ENCODE measurements at regions not wholly inside any gene's neighbourhood (a gene's known extent, or its start where the extent isn't known, plus 50 kb on each side); places are given as distances from the start of the nearest gene placed in this dataset.

GRCh38 chr3:42012935-42013690 is 51.2 kb upstream of the ULK4 start:
- DNase-seq, result peak; percentile 16 to 58 (median 46)

DNA sequence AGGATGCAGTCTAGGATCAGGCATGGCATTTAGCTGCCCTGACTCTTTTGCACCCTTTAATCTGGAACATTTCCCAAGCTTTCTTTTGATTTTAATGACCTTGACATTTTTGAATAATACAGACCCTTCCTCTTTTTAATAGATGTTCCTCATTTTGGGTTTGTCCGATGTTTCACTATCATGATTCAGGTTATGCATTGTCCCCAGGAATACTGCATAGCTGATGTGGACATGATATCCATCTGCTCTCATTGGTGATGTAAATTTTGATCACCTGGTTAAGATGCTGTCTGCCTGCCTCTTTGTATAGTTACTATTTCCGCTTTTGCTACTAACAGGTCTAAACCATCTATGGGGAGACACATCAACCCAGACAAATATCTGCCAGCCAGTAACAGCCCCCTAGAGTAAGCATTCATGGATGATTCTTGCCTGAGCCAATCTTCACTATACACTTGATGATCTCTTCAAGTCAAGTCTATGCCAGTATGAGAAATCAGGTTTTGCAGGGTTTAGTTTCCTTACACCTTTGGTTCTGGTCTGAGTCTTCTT is 50.6 kb upstream of the ULK4 start:
- DNase-seq, result no peak
